Small intestine (tissue), 7 donors: ENCODE measurements at regions not wholly inside any gene's neighbourhood (a gene's known extent, or its start where the extent isn't known, plus 50 kb on each side); places are given as distances from the start of the nearest gene placed in this dataset.

Experiments used
- DNase-seq, 2 donors: peaks; one replicate each; pipeline versions ENCODE4 v3.0.0 to v3.0.0-alpha.2; 2013
- FAIRE-seq: peaks from 2 replicates; lab custom pipeline; 2012; peaks lifted over from hg19 to GRCh38; lab: Jason Lieb, UNC
- H3K27ac ChIP-seq, 3 donors: one replicate each; pipeline ENCODE4 v1.5.1; 2013; ENCODE audit warnings: low read length in 2 of 3, mild to moderate bottlenecking in 2 of 3, control low read depth in 1 of 3, inconsistent platforms in 1 of 3, low read depth in 1 of 3, moderate library complexity in 1 of 3
- H3K27me3 ChIP-seq, 3 donors: one replicate each; pipeline ENCODE4 v1.6.1; 2013; ENCODE audit warnings: low read length in 3 of 3, inconsistent platforms in 1 of 3; ENCODE audit not compliant: control insufficient read depth in 3 of 3, insufficient read depth in 3 of 3
- H3K36me3 ChIP-seq, 3 donors: one replicate each; pipeline ENCODE4 v1.6.1; 2013; ENCODE audit warnings: low read length in 3 of 3, inconsistent platforms in 1 of 3, low read depth in 1 of 3, mild to moderate bottlenecking in 1 of 3, moderate library complexity in 1 of 3; ENCODE audit not compliant: control insufficient read depth in 3 of 3, insufficient read depth in 2 of 3
- H3K4me1 ChIP-seq, 3 donors: one replicate each; pipeline ENCODE4 v1.6.1; 2013; ENCODE audit warnings: low read length in 2 of 3, inconsistent platforms in 1 of 3, low read depth in 1 of 3, mild to moderate bottlenecking in 1 of 3, moderate library complexity in 1 of 3; ENCODE audit not compliant: control insufficient read depth in 3 of 3, insufficient read depth in 2 of 3
- H3K4me3 ChIP-seq, 3 donors: one replicate each; pipeline ENCODE4 v1.5.1; 2013; ENCODE audit warnings: low read length in 3 of 3, control low read depth in 1 of 3, inconsistent platforms in 1 of 3, low read depth in 1 of 3, mild to moderate bottlenecking in 1 of 3, moderate library complexity in 1 of 3
- H3K9me3 ChIP-seq, 2 donors: one replicate each; pipeline ENCODE4 v1.6.1; 2013; ENCODE audit warnings: low read depth in 1 of 2, low read length in 1 of 2; ENCODE audit not compliant: control insufficient read depth in 2 of 2, insufficient read depth in 1 of 2
- WGBS, 3 donors: extraction: QIAGEN DNeasy Blood & Tissue Kit; methylation state at CpG; one replicate each; pipeline ENCODE4 v1.1.7; 2013; 5-methylcytosine and 5-hydroxymethylcytosine counted together
- donor health status: healthy with polysubstance abuse.
- donor health status: control.
- donor health status: control.
- donor health status: Bipolar disorder and iron deficiency.
- donor health status: healthy.

- peaks cover 4 to 17% (median 11%) of the 10 kb centered on the region in 3 donors for H3K4me1 ChIP-seq
- peak; percentile 83 to 97 for DNase-seq
- FAIRE-seq: no peak
- H3K36me3 ChIP-seq: no peaks in the 10 kb centered on the region
- H3K4me3 ChIP-seq: no peak overlapping the region
- no peaks in the 10 kb centered on the region for H3K9me3 ChIP-seq
- H3K27me3 ChIP-seq: no peaks in the 10 kb centered on the region
- 11 to 15% (median 13%) methylated on average over 13 of the region's 13 CpGs for WGBS, 3 donors
- H3K27ac ChIP-seq: peak overlapping the region; percentile 33 to 54 (median 39)
Observed at GRCh38 chr13:40401911-40402776, 264.3 kb downstream of the FOXO1 start.

GRCh38 chr13:40402931-40403431 is 263.5 kb downstream of the FOXO1 start:
- DNase-seq (peak; percentile 24 to 25), FAIRE-seq (no peak)
- Histone ChIP-seq H3K27ac (peak overlapping the region in 2 of 3 donors; percentile 2 to 46), H3K9me3 (no peaks in the 10 kb centered on the region), H3K4me1 (peaks cover 4 to 17% (median 11%) of the 10 kb centered on the region in 3 donors), H3K36me3 (no peaks in the 10 kb centered on the region), H3K27me3 (no peaks in the 10 kb centered on the region), H3K4me3 (no peak overlapping the region)
- WGBS, 3 donors: 43 to 55% (median 49%) methylated on average over 9 of the region's 9 CpGs

- no peak overlapping the region for H3K4me3 ChIP-seq
- H3K27ac ChIP-seq: peak overlapping the region in 1 of 3 donors; percentile 46
- no peak for FAIRE-seq
- 58 to 74% (median 62%) methylated on average over 17 of the region's 17 CpGs for WGBS, 3 donors
- no peaks in the 10 kb centered on the region for H3K36me3 ChIP-seq
- peaks cover 4 to 17% (median 11%) of the 10 kb centered on the region in 3 donors for H3K4me1 ChIP-seq
- DNase-seq: peak in 1 of 2 donors; percentile 24
- no peaks in the 10 kb centered on the region for H3K27me3 ChIP-seq
- no peaks in the 10 kb centered on the region for H3K9me3 ChIP-seq
Observed at GRCh38 chr13:40403509-40404241, 262.8 kb downstream of the FOXO1 start.

- Histone ChIP-seq H3K9me3 (no peaks in the 10 kb centered on the region), H3K27me3 (no peaks in the 10 kb centered on the region), H3K27ac (no peak overlapping the region), H3K36me3 (no peaks in the 10 kb centered on the region), H3K4me1 (peaks cover 4 to 17% (median 11%) of the 10 kb centered on the region in 3 donors), H3K4me3 (no peak overlapping the region)
- FAIRE-seq (no peak), DNase-seq (no peak)
- 96 to 98% (median 96%) methylated on average over 6 of the region's 6 CpGs for WGBS, 3 donors
Observed at GRCh38 chr13:40404407-40404806, 262.0 kb downstream of the FOXO1 start.

GRCh38 chr13:40404967-40405716 is 261.3 kb downstream of the FOXO1 start:
- no peak overlapping the region for H3K4me3 ChIP-seq
- H3K36me3 ChIP-seq: no peaks in the 10 kb centered on the region
- H3K4me1 ChIP-seq: peaks cover 4 to 17% (median 11%) of the 10 kb centered on the region in 3 donors
- no peaks in the 10 kb centered on the region for H3K9me3 ChIP-seq
- no peaks in the 10 kb centered on the region for H3K27me3 ChIP-seq
- H3K27ac ChIP-seq: no peak overlapping the region
- WGBS, 3 donors: 79 to 91% (median 90%) methylated on average over 4 of the region's 4 CpGs
- FAIRE-seq: no peak
- peak in 1 of 2 donors; percentile 27 for DNase-seq

GRCh38 chr13:40406405-40407120 is 259.9 kb downstream of the FOXO1 start:
- H3K27ac ChIP-seq: peak overlapping the region in 1 of 3 donors; percentile 17
- H3K36me3 ChIP-seq: no peaks in the 10 kb centered on the region
- FAIRE-seq (no peak), DNase-seq (no peak)
- H3K4me3 ChIP-seq: no peak overlapping the region
- peaks cover 4 to 17% (median 8%) of the 10 kb centered on the region in 3 donors for H3K4me1 ChIP-seq
- no peaks in the 10 kb centered on the region for H3K27me3 ChIP-seq
- peaks cover 0 to 3% of the 10 kb centered on the region in 2 donors for H3K9me3 ChIP-seq
- WGBS, 3 donors: 61 to 66% (median 66%) methylated on average over 6 of the region's 6 CpGs

GRCh38 chr13:40407567-40407966 is 258.9 kb downstream of the FOXO1 start:
- 88 to 95% (median 92%) methylated on average over 3 of the region's 3 CpGs for WGBS, 3 donors
- H3K4me1 ChIP-seq: peaks cover 0 to 9% (median 4%) of the 10 kb centered on the region in 3 donors
- no peak overlapping the region for H3K4me3 ChIP-seq
- no peak overlapping the region for H3K27ac ChIP-seq
- peaks cover 0 to 3% of the 10 kb centered on the region in 2 donors for H3K9me3 ChIP-seq
- FAIRE-seq: no peak
- no peaks in the 10 kb centered on the region for H3K27me3 ChIP-seq
- H3K36me3 ChIP-seq: no peaks in the 10 kb centered on the region
- DNase-seq: no peak
